ENCODE measurements at regions not wholly inside any gene's neighbourhood (a gene's known extent, or its start where the extent isn't known, plus 50 kb on each side); places are given as distances from the start of the nearest gene placed in this dataset.

- H3K9me3 ChIP-seq: no peaks in the 10 kb centered on the region
- no peaks in the 10 kb centered on the region for H3K36me3 ChIP-seq (replicated peaks in 1 of 2; ENCODE audit: insufficient read depth in 1 of 2, low read depth in 2 of 2)
- ATAC-seq (no peak), DNase-seq (no peak)
- intact Hi-C loops (cut with DNase I): no loop called here
- TF ChIP-seq CTCF (IDR thresholded peaks at IDR 0.05) (no peak), POLR2A (IDR thresholded peaks at IDR 0.05) (no peak)
- WGBS, 2 donors: 79 to 92% methylated on average over 3 of the region's 3 CpGs
- no peak overlapping the region for H3K4me3 ChIP-seq
- H3K27me3 ChIP-seq: no peaks in the 10 kb centered on the region
- no peaks in the 10 kb centered on the region for H3K4me1 ChIP-seq
- no peak overlapping the region for H3K27ac ChIP-seq
Observed at GRCh38 chr14:94929354-94929753, 159.4 kb upstream of the GSC start.

GRCh38 chr14:94926176-94926575, 156.3 kb upstream of the GSC start:
- intact Hi-C loops (cut with DNase I): no loop called here
- TF ChIP-seq POLR2A (IDR thresholded peaks at IDR 0.05) (no peak), CTCF (IDR thresholded peaks at IDR 0.05) (no peak)
- Histone ChIP-seq H3K27ac (no peak overlapping the region), H3K36me3 (replicated peaks in 1 of 2; ENCODE audit: insufficient read depth in 1 of 2, low read depth in 2 of 2) (no peaks in the 10 kb centered on the region), H3K9me3 (no peaks in the 10 kb centered on the region), H3K4me1 (no peaks in the 10 kb centered on the region), H3K4me3 (no peak overlapping the region), H3K27me3 (no peaks in the 10 kb centered on the region)
- 67 to 71% methylated on average over 10 of the region's 10 CpGs for WGBS, 2 donors
- ATAC-seq (no peak), DNase-seq (no peak)

- DNase-seq (no peak), ATAC-seq (no peak)
- no peak overlapping the region for H3K27ac ChIP-seq
- 97 to 98% methylated on average over 2 to 4 of the region's 4 CpGs for WGBS, 2 donors
- no peaks in the 10 kb centered on the region for H3K36me3 ChIP-seq (replicated peaks in 1 of 2; ENCODE audit: insufficient read depth in 1 of 2, low read depth in 2 of 2)
- TF ChIP-seq CTCF (IDR thresholded peaks at IDR 0.05): no peak
- no peak for TF ChIP-seq POLR2A (IDR thresholded peaks at IDR 0.05)
- H3K4me3 ChIP-seq: no peak overlapping the region
- no peaks in the 10 kb centered on the region for H3K9me3 ChIP-seq
- no peaks in the 10 kb centered on the region for H3K4me1 ChIP-seq
- H3K27me3 ChIP-seq: no peaks in the 10 kb centered on the region
- intact Hi-C loops (cut with DNase I): no loop called here
Observed at GRCh38 chr14:94925416-94926173, 155.7 kb upstream of the GSC start.

- TF ChIP-seq POLR2A (IDR thresholded peaks at IDR 0.05) (no peak), CTCF (IDR thresholded peaks at IDR 0.05) (no peak)
- H3K27ac ChIP-seq: no peak overlapping the region
- ATAC-seq: no peak
- H3K4me3 ChIP-seq: no peak overlapping the region
- no peaks in the 10 kb centered on the region for H3K4me1 ChIP-seq
- no peaks in the 10 kb centered on the region for H3K27me3 ChIP-seq
- no peaks in the 10 kb centered on the region for H3K9me3 ChIP-seq
- no peaks in the 10 kb centered on the region for H3K36me3 ChIP-seq (replicated peaks in 1 of 2; ENCODE audit: insufficient read depth in 1 of 2, low read depth in 2 of 2)
- DNase-seq: no peak
- intact Hi-C loops (cut with DNase I): no loop called here
- 46 to 56% methylated on average over 4 of the region's 4 CpGs for WGBS, 2 donors
Observed at GRCh38 chr14:94924189-94924588, 154.3 kb upstream of the GSC start.

GRCh38 chr14:94923786-94924185, 153.9 kb upstream of the GSC start:
- TF ChIP-seq POLR2A (IDR thresholded peaks at IDR 0.05): no peak
- no peak for TF ChIP-seq CTCF (IDR thresholded peaks at IDR 0.05)
- ATAC-seq: no peak
- H3K4me3 ChIP-seq: no peak overlapping the region
- no peaks in the 10 kb centered on the region for H3K36me3 ChIP-seq (replicated peaks in 1 of 2; ENCODE audit: insufficient read depth in 1 of 2, low read depth in 2 of 2)
- no peaks in the 10 kb centered on the region for H3K27me3 ChIP-seq
- H3K4me1 ChIP-seq: no peaks in the 10 kb centered on the region
- 51 to 61% methylated on average over 12 of the region's 12 CpGs for WGBS, 2 donors
- H3K9me3 ChIP-seq: no peaks in the 10 kb centered on the region
- intact Hi-C loops (cut with DNase I): no loop called here
- DNase-seq: no peak
- no peak overlapping the region for H3K27ac ChIP-seq
